Epithelial cell of prostate (primary cell): ENCODE measurements at regions not wholly inside any gene's neighbourhood (a gene's known extent, or its start where the extent isn't known, plus 50 kb on each side); places are given as distances from the start of the nearest gene placed in this dataset.
A peak's percentile ranks its signal among the peaks of the same experiment; 100 is the strongest.

Experiments used
- DNase-seq: peaks from one replicate; pipeline ENCODE4 v3.0.0-alpha.2; 2011; ENCODE audit warnings: low read depth, low spot score
- H3K27ac ChIP-seq: fragments of 450-650 bp; 2 replicates; pipeline ENCODE4 v1.5.1; 2017; ENCODE audit warnings: mild to moderate bottlenecking

GRCh38 chr4:138034871-138035270 lies 207.3 kb downstream of the SLC7A11 start:
- peak overlapping the region; percentile 93 for H3K27ac ChIP-seq
- peak; percentile 94 for DNase-seq

- H3K27ac ChIP-seq = no peak overlapping the region
- no peak for DNase-seq
These were observed 209.9 kb downstream of the SLC7A11 start for GRCh38 chr4:138032222-138032621.

DNA sequence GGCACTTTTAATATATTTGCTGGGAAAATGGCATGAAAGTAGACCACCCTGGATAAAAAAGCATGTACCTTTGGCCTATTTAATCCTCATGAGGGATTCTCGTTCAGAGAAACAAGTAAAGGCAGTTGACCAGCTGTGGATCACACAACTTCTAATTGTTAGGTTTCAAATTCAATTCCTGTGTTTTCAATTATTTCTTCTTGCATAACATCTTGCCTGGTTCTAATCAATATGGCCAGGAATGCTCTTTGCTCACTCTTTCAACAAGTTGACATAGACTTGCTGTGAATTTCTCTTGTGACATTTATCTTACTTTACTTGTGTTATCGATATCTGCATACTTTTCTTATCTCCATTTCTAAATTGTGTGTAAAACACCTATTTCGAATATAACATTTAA lies 211.8 kb downstream of the SLC7A11 start:
- no peak overlapping the region for H3K27ac ChIP-seq
- no peak for DNase-seq

DNA sequence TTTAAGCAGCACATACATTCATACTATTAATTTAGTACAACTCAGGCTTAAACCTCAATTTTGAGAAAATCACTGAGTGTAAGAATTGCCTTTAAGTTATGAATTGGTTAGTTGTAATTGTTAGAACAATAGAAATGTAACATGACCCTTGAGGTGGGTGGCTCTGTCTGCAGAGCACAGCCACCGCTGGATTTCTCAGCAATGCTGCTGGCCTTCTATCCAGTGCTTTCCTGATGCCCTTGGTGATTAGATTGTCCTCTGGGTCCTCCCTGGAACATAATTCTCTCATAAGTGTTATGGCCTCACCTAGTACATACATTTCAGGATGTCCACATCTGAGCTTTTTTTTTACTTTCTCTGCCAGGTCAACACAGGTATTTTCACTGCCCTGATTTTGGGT lies 213.2 kb downstream of the SLC7A11 start:
- no peak for DNase-seq
- no peak overlapping the region for H3K27ac ChIP-seq

DNA sequence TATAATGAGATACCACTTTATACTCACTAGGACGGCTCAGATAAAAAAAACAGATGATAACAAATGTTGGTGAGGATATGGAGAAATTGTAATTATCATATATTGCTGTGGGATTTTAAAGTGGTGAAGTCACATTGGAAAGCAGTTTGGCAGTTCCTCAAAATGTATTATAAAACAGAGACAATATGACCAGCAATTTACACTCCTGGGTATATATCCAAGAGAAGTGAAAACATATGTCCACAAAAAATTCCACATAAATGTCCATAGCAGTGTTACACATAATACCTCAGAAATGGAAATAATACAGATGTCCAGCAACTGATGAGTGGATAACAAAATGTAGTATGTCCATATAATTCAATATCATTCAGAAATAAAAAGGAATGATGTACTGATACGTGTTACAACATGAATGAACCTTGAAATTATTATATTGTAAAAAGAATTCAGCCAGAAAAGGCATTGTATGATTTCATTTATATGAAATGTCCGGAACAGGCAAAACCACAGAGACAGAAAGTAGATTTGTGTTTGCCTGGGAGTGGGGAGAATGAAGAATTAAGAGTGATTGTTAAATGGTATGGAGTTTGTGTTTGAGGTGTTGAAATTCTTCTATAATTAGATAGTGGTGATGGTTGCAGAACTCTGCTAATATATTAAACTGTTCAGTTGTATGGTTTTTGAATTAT lies 220.9 kb downstream of the SLC7A11 start:
- no peak overlapping the region for H3K27ac ChIP-seq
- no peak for DNase-seq

DNA sequence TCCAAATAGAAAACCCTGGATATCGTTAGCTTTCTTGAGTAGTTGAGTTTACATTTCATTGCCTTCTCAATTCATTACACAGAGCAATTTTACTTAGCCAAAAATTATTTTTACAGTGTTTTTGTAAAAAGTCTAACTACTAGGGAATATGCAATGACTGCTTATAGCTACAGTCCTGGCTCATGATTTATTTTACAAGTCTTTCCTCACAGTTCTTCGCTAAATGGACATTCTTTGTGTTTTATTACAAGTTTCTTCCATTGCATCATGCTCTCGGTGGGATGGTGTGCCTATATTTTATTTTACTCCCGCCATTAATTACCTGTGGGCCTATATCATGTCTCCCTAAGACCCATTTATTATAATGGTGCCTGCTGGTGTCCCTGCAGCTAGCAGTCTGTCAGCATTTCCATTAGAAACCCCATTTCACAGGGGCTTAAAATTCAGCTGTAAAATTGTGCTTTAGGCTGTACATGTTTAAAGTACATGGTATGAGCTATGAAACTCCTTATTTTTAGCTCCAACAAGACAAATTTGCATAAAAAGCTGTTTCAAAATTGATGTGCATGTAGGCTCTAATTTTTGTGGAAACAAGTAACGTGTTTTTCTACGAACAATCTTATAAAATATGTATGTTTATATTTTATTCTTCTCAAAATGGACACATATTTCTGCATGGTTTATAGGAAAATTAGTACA lies 227.4 kb downstream of the SLC7A11 start:
- H3K27ac ChIP-seq = no peak overlapping the region
- DNase-seq = no peak

DNA sequence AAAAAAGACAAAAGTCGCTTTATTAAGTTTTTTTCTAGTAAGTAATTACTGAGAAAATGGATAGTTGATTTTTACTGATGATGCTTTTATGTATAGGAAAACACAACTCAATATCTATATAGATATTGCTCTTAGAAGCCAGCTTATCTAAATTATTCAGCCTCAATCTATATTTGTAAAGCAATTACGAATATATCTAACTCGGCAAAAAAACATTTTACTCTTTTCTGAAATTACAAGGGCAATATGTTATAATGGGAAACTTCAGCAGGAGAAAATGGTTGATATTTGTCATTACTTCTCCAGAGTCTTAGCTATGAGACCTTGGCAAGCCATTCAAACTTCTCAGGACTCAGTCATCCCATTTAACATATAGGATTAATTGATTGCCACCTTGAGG lies 228.5 kb downstream of the SLC7A11 start:
- no peak for DNase-seq
- H3K27ac ChIP-seq = no peak overlapping the region

DNA sequence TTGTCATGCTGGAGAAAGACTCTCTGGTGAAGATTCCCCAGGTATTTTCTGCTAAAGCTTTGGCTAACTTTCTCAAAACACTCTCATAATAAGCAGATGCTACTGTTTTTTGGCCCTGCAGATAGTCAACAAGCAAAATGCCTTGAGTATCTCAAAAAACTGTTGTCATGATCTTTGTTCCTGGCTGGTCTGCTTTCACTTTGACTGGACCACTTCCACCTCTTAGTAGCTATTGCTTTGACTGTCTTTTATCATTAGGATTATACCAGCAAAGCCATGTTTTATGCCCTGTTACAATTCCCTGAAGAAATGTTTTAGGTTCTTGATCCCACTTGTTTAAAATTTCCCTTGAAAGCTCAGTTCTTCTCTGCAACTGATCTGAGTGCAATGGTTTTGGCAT lies 231.5 kb downstream of the SLC7A11 start:
- no peak for DNase-seq
- H3K27ac ChIP-seq = no peak overlapping the region

GRCh38 chr4:138007572-138007971 lies 234.6 kb downstream of the SLC7A11 start:
- no peak overlapping the region for H3K27ac ChIP-seq
- DNase-seq = no peak

- H3K27ac ChIP-seq = no peak overlapping the region
- DNase-seq = no peak
These were observed 236.7 kb downstream of the SLC7A11 start for GRCh38 chr4:138005486-138005885.

DNA sequence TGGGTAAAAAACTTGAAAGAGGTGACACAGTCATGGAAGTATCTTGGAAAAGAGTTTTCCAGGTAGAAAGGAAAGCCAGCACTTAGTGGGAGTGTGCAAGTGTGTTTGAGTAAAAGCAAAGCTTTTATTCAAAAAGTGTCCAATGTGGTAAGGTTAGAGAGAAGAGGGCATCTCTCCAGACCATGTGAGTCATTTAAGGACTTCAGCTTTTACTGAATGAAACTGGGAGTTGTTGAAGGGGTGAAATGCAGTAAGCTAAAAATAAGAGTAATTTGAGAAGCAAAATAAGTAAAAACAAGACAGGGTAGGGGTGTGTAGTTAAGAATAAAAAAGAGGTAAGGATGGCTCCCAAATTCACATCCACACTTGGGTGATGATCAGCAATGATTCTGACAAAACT lies 238.9 kb downstream of the SLC7A11 start:
- no peak overlapping the region for H3K27ac ChIP-seq
- DNase-seq = no peak

DNA sequence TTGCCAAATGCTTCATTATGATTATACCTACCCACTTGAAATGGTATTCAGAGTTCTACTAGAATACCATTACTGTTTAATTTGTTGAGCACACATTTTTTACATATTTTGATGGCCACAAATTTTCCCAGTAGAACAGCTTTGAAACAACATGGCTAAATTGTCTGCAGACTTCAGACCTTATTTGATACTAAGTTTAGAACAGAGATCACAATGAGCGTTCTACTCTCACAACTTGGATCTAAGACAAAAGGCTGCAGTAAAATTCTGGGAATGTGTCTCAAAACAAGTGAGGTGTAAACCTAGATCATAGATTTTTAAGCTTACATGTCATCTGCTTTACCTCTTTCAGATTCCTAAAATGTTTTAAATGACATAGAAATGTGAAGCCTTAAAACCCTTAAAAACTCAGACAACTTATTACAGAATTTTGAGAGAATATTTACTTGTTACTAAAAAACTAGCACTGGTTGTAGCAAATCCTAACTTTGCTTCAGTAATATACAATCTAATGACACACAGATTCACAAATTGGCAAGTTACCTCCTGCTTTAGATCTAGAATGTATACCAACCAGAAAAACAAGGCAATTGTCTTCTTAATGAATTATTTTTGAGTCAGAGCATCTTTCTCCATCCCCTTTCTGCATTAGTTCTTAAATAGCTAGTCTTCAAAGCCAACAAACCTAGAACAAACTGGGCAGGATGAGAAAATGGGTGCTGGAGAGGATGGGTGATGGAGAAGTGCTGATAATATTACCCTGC lies 243.3 kb downstream of the SLC7A11 start:
- DNase-seq = no peak
- no peak overlapping the region for H3K27ac ChIP-seq

- peak overlapping the region; percentile 15 for H3K27ac ChIP-seq
- no peak for DNase-seq
These were observed 244.7 kb downstream of the SLC7A11 start for GRCh38 chr4:137997496-137997895.

GRCh38 chr4:137994853-137995252 lies 247.3 kb downstream of the SLC7A11 start:
- no peak for DNase-seq
- H3K27ac ChIP-seq = no peak overlapping the region

- peak; percentile 43 for DNase-seq
- no peak overlapping the region for H3K27ac ChIP-seq
These were observed 248.9 kb downstream of the SLC7A11 start for GRCh38 chr4:137993232-137993631.

DNA sequence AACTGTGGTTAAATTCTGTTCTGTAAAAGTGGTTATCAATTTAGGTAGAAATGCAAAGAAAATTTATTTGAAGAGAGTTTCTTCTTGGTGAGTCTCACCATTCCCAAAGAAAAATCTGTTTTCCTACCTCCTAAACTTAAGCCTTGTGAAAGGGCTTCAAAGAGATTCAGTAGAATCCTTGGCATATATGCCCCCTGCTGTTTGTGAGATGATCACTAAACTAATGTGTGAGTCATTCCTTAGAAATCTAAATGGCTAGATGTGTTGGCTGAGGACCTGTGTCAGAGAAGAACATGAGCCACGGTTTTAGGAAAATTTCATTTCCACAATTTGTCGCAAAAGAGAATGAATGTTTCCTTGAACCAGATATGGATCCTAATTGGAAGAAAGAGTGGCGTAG lies 260.9 kb downstream of the SLC7A11 start:
- no peak overlapping the region for H3K27ac ChIP-seq
- DNase-seq = no peak

- DNase-seq = no peak
- H3K27ac ChIP-seq = no peak overlapping the region
These were observed 261.5 kb downstream of the SLC7A11 start for GRCh38 chr4:137980641-137981040.

GRCh38 chr4:137979938-137980337 lies 262.2 kb downstream of the SLC7A11 start:
- H3K27ac ChIP-seq = no peak overlapping the region
- no peak for DNase-seq

DNA sequence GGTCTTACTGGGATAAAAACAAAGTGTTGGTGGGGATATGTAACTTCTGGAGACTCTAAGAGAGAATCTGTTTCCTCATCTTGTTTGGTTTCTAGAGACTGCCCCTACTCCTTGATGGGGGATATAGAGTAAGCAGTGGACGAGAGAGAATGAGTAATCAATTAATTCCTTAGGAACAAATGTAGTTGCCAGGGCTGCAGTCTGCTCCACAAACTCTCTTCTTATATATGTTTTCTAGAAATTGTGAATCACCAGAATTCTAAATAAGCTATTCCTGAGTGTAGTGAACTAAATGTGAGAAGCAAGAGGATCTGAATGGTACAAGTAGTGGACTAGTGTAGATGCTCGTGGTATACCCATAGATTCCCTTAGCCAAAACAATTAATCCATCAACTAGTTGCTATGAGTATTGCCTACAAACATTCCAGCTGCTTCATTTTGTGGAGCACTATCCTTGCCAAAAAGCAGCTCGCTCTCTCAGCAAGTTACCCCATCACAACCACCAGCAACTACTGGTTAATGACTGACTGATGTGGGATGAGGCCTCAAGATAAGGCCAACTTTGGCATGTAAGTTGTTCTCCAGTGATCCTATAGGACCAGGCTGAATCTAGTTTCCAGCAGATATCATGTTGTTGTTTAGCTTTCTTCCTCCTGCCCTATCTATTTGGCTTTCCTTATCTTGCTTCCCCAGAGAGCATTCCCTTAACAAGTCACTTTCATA lies 273.0 kb downstream of the SLC7A11 start:
- no peak for DNase-seq
- H3K27ac ChIP-seq = no peak overlapping the region

- no peak overlapping the region for H3K27ac ChIP-seq
- DNase-seq = no peak
These were observed 274.5 kb downstream of the SLC7A11 start for GRCh38 chr4:137967480-137968190.
